K562 (cell line): ENCODE measurements at regions not wholly inside any gene's neighbourhood (a gene's known extent, or its start where the extent isn't known, plus 50 kb on each side); places are given as distances from the start of the nearest gene placed in this dataset.

Experiments
- ATAC-seq: fragments of 200-7000 bp; cut with Tn5 transposase; 3 replicates; pipeline ENCODE4 v1.9.1; 2020; ENCODE audit warnings: moderate library complexity
- BruUV-seq: library from RNA; stranded (reverse); fragments of 400-500 nt; replicated peaks from 2 replicates; lab custom pipeline; 2021; lab: Mats Ljungman, UMichigan
- CTCF ChIA-PET: fragments of 300-600 bp; formaldehyde crosslinking; extraction: SDS; loops from one replicate; lab custom pipeline; 2021; ENCODE audit warnings: low intra/inter-chr PET ratio; lab: Yijun Ruan, JAX
- POLR2A ChIA-PET: fragments of 300-600, 350-650 bp; sonication (Branson Sonifier 250); formaldehyde crosslinking; extraction: SDS; loops from one replicate; lab custom pipeline; 2021; ENCODE audit warnings: antibody characterized with exemption, inconsistent platforms; lab: Yijun Ruan, JAX
- DNase-seq, 4 experiments: peaks; one replicate each; pipeline versions ENCODE4 v3.0.0 to v3.0.0-alpha.2; 2011 to 2018; ENCODE audit warnings: low spot score in 3 of 4, mixed read lengths in 3 of 4; ENCODE audit errors: extremely low read depth in 1 of 4
- FAIRE-seq: peaks from 2 replicates; lab custom pipeline; 2011; peaks lifted over from hg19 to GRCh38; lab: Jason Lieb, UNC
- H2AFZ ChIP-seq: 2 replicates; pipeline ENCODE4 v1.6.0; 2011; ENCODE audit warnings: low read depth, low read length, control low read depth, inconsistent platforms
- H3K27ac ChIP-seq: fragments of 200-600 bp; 3 replicates; pipeline ENCODE4 v1.8.0; 2011; ENCODE audit warnings: low read depth, mild to moderate bottlenecking, control low read depth, inconsistent platforms, low read length, moderate library complexity, mixed read lengths; ENCODE audit errors: extremely low read depth
- H3K27me3 ChIP-seq, 2 experiments: fragments of 300-600 bp in 1 of 2; 2 replicates in 1 of 2; 3 replicates in 1 of 2; pipeline versions ENCODE4 v1.6.0 to v1.8.0; 2011; ENCODE audit warnings: inconsistent platforms in 2 of 2, low read length in 2 of 2, mild to moderate bottlenecking in 1 of 2, mixed read lengths in 1 of 2, moderate library complexity in 1 of 2; ENCODE audit not compliant: control insufficient read depth in 2 of 2, insufficient read depth in 2 of 2
- H3K36me3 ChIP-seq: fragments of 300-600 bp; 3 replicates; pipeline ENCODE4 v1.8.0; 2011; ENCODE audit warnings: mild to moderate bottlenecking, low read length, inconsistent platforms; ENCODE audit not compliant: control insufficient read depth, insufficient read depth
- H3K4me1 ChIP-seq, 2 experiments: fragments of 200-600 bp in 1 of 2; replicated peaks in 1 of 2; 2 replicates in 1 of 2; 3 replicates in 1 of 2; pipeline versions ENCODE4 v1.5.1 to v1.8.0; 2011; ENCODE audit warnings: inconsistent platforms in 2 of 2, low read length in 2 of 2, mild to moderate bottlenecking in 1 of 2, mixed read lengths in 1 of 2, moderate library complexity in 1 of 2; ENCODE audit not compliant: control insufficient read depth in 2 of 2, insufficient read depth in 2 of 2
- H3K4me2 ChIP-seq: 2 replicates; pipeline ENCODE4 v1.6.1; 2011; ENCODE audit warnings: low read length, control low read depth, inconsistent platforms, mixed read lengths; ENCODE audit not compliant: insufficient read depth
- H3K4me3 ChIP-seq: fragments of 200-600 bp; sonication (generic), shearing (Covaris generic); 2 replicates; pipeline ENCODE4 v1.5.1; 2016; ENCODE audit warnings: control low read depth, inconsistent platforms
- H3K79me2 ChIP-seq: fragments of 200-600 bp; 3 replicates; pipeline ENCODE4 v1.8.0; 2011; ENCODE audit warnings: low read length, inconsistent platforms; ENCODE audit not compliant: control insufficient read depth, insufficient read depth
- H3K9ac ChIP-seq, 2 experiments: 2 replicates each; pipeline versions ENCODE4 v1.6.0 to v1.6.1; 2011; ENCODE audit warnings: low read depth in 2 of 2, low read length in 2 of 2, control low read depth in 1 of 2, inconsistent platforms in 1 of 2, mild to moderate bottlenecking in 1 of 2, mixed read lengths in 1 of 2; ENCODE audit not compliant: insufficient read depth in 1 of 2
- H3K9me1 ChIP-seq: one replicate; pipeline ENCODE4 v1.6.0; 2011; ENCODE audit warnings: inconsistent platforms, mild to moderate bottlenecking, low read length, moderate library complexity; ENCODE audit not compliant: control insufficient read depth, insufficient read depth
- H3K9me3 ChIP-seq: replicated peaks from 2 replicates; pipeline ENCODE4 v1.5.1; 2011; ENCODE audit warnings: low read depth, low read length, inconsistent platforms; ENCODE audit not compliant: control insufficient read depth, insufficient read depth
- H4K20me1 ChIP-seq: replicated peaks from 2 replicates; pipeline ENCODE4 v1.6.1; 2011; ENCODE audit warnings: low read length, inconsistent platforms, mixed read lengths; ENCODE audit not compliant: control insufficient read depth, insufficient read depth
- LARP7 ChIP-seq: fragments of 450-650 bp; IDR thresholded peaks from 2 replicates; pipeline ENCODE4 v1.6.1; 2016
- MTF1 ChIP-seq: fragments of 250-450 bp; sonication (Bioruptor Pico); IDR thresholded peaks from 2 replicates; pipeline ENCODE4 v1.9.0; 2021; ENCODE audit warnings: moderate library complexity, mild to moderate bottlenecking, inconsistent platforms, borderline replicate concordance
- PKNOX1 ChIP-seq: fragments of 450-650 bp; IDR thresholded peaks from 2 replicates; pipeline ENCODE4 v1.6.1; 2016
- POLR2H ChIP-seq: IDR thresholded peaks from 2 replicates; pipeline ENCODE4 v1.6.1; 2016; ENCODE audit warnings: missing genetic modification characterization, low read depth, mild to moderate bottlenecking, control low read depth, missing compliant biosample characterization, moderate library complexity
- RAD51 ChIP-seq: fragments of 450-650 bp; IDR thresholded peaks from 2 replicates; pipeline ENCODE4 v1.7.1; 2016; ENCODE audit warnings: low read depth, mild to moderate bottlenecking, borderline replicate concordance
- SIN3B ChIP-seq: fragments of 450-650 bp; IDR thresholded peaks from 2 replicates; pipeline ENCODE4 v1.6.1; 2017; ENCODE audit warnings: low read depth, mild to moderate bottlenecking, moderate library complexity
- SMARCB1 ChIP-seq: IDR thresholded peaks from 2 replicates; pipeline ENCODE4 v1.6.1; 2011; ENCODE audit warnings: improper control_type of control experiment, low read depth; ENCODE audit not compliant: insufficient read length
- YBX1 ChIP-seq: fragments of 450-650 bp; IDR thresholded peaks from 2 replicates; pipeline ENCODE4 v1.7.1; 2016; ENCODE audit warnings: mild to moderate bottlenecking
- ZC3H4 ChIP-seq: sonication (generic); formaldehyde crosslinking; IDR thresholded peaks from 2 replicates; pipeline ENCODE4 v1.9.0; 2021; ENCODE audit warnings: missing genetic modification reagents, borderline replicate concordance
- ZNF175 ChIP-seq: fragments of 200-800 bp; sonication (Bioruptor generic); IDR thresholded peaks from 2 replicates; pipeline ENCODE4 v1.6.1; 2016; ENCODE audit warnings: low read depth, mild to moderate bottlenecking, missing genetic modification characterization, missing compliant biosample characterization
- WGBS: fragments of 100-300 bp; shearing (Covaris generic); methylation state at CpG from one replicate; pipeline ENCODE4 v1.1.6; 2016; ENCODE audit warnings: low coverage, mixed read lengths; ENCODE audit not compliant: insufficient coverage; ENCODE audit errors: missing lambda C conversion rate; 5-methylcytosine and 5-hydroxymethylcytosine counted together
- in situ Hi-C: fragments of 300-500 bp; cut with MboI; formaldehyde crosslinking; loops from 4 replicates; pipeline ENCODE4 v1.15.0; 2018; ENCODE audit warnings: inconsistent platforms, mixed read lengths
- intact Hi-C: fragments of 100-400 bp; cut with micrococcal nuclease; formaldehyde crosslinking; loops from 2 replicates; pipeline ENCODE4 v1.14.2; 2022
- TF ChIP-seq, protein P1 (sequence below): sonication (generic); formaldehyde crosslinking; IDR thresholded peaks from 2 replicates; pipeline ENCODE4 v1.8.0; 2022; ENCODE audit warnings: mild to moderate bottlenecking, missing genetic modification reagents

- H3K9ac ChIP-seq: no peak overlapping the region
- in situ Hi-C loops (no loop called here), intact Hi-C loops (no loop called here)
- POLR2A ChIA-PET: no interaction called here
- H3K4me1 ChIP-seq: no peaks in the 10 kb centered on the region
- no peak for ATAC-seq
- H3K36me3 ChIP-seq: no peaks in the 10 kb centered on the region
- H3K27ac ChIP-seq: no peak overlapping the region
- H4K20me1 ChIP-seq: no peaks in the 10 kb centered on the region
- no TSS peak for BruUV-seq
- H3K79me2 ChIP-seq: no peaks in the 10 kb centered on the region
- H3K27me3 ChIP-seq: no peaks in the 10 kb centered on the region
- no peak for TF ChIP-seq ZC3H4 (CRISPR knock-in tag)
- TF ChIP-seq SIN3B: no peak
- TF ChIP-seq PKNOX1: no peak
- no peak for TF ChIP-seq ZNF175 (CRISPR knock-in tag)
- H3K4me2 ChIP-seq: no peak overlapping the region
- no peak for DNase-seq
- WGBS: 2% methylated on average over 4 of the region's 4 CpGs
- no peaks in the 10 kb centered on the region for H3K9me1 ChIP-seq
- no peak overlapping the region for H2AFZ ChIP-seq
- H3K9me3 ChIP-seq: no peaks in the 10 kb centered on the region
- CTCF ChIA-PET: no interaction called here
- no peak for FAIRE-seq
- H3K4me3 ChIP-seq: no peak overlapping the region
Observed at GRCh38 chr4:29817961-29818360, 902.2 kb upstream of the PCDH7 start.

DNA sequence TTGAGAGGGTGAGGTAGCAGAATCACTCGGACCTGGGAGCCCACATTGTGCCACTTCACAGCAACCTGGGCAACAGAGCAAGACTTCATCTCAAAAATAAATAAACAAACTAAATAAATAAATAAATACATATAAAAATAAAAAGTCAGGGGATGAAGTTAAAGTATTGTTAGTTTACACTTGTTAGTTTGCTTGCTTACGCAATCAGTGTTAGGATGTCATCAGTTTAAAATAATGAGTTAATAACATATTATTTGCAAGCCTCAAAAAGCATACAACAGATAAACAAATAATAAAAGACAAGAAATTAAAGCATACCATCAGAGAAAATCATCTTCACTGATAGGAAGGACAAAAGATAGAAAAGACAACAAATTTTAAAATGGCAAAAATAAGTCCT is 891.1 kb upstream of the PCDH7 start:
- no peaks in the 10 kb centered on the region for H3K36me3 ChIP-seq
- no TSS peak for BruUV-seq
- H3K27ac ChIP-seq: no peak overlapping the region
- no peaks in the 10 kb centered on the region for H3K4me1 ChIP-seq
- no peaks in the 10 kb centered on the region for H3K27me3 ChIP-seq
- no peaks in the 10 kb centered on the region for H4K20me1 ChIP-seq
- ATAC-seq (no peak), FAIRE-seq (no peak), DNase-seq (no peak)
- intact Hi-C loops (no loop called here), in situ Hi-C loops (no loop called here)
- ChIA-PET CTCF (no interaction called here), POLR2A (no interaction called here)
- H3K4me3 ChIP-seq: no peak overlapping the region
- H3K9me3 ChIP-seq: no peaks in the 10 kb centered on the region
- H3K9ac ChIP-seq: no peak overlapping the region
- WGBS: 2% methylated on average over 2 of the region's 2 CpGs
- no peak overlapping the region for H3K4me2 ChIP-seq
- H3K9me1 ChIP-seq: no peaks in the 10 kb centered on the region
- no peaks in the 10 kb centered on the region for H3K79me2 ChIP-seq
- no peak for TF ChIP-seq LARP7
- TF ChIP-seq POLR2H (tag): no peak
- TF ChIP-seq SMARCB1: no peak
- no peak for TF ChIP-seq RAD51
- TF ChIP-seq YBX1: no peak
- TF ChIP-seq, protein P1, sequence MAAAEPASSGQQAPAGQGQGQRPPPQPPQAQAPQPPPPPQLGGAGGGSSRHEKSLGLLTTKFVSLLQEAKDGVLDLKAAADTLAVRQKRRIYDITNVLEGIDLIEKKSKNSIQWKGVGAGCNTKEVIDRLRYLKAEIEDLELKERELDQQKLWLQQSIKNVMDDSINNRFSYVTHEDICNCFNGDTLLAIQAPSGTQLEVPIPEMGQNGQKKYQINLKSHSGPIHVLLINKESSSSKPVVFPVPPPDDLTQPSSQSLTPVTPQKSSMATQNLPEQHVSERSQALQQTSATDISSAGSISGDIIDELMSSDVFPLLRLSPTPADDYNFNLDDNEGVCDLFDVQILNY (CRISPR knock-in tag): no peak
- TF ChIP-seq MTF1: no peak
- no peak overlapping the region for H2AFZ ChIP-seq
